Endothelial cell of umbilical vein (primary cell): ENCODE measurements at regions not wholly inside any gene's neighbourhood (a gene's known extent, or its start where the extent isn't known, plus 50 kb on each side); places are given as distances from the start of the nearest gene placed in this dataset.

Experiments
- BruUV-seq: library from RNA; stranded (reverse); fragments of 400-500 nt; replicated peaks from 2 replicates; lab custom pipeline; 2021; lab: Mats Ljungman, UMichigan
- CTCF ChIA-PET: fragments of 300-600, 350-600 bp; sonication (Branson Sonifier 250); formaldehyde crosslinking; loops from one replicate; lab custom pipeline; 2021; ENCODE audit warnings: antibody characterized with exemption, inconsistent platforms; lab: Charles Lee
- POLR2A ChIA-PET: fragments of 300-600, 350-600 bp; sonication (Branson Sonifier 250); formaldehyde crosslinking; loops from one replicate; lab custom pipeline; 2021; ENCODE audit warnings: antibody characterized with exemption, inconsistent platforms; lab: Charles Lee
- DNase-seq: peaks from one replicate; pipeline ENCODE4 v3.0.0-alpha.2; 2011; ENCODE audit warnings: low read depth, low spot score
- FAIRE-seq: peaks from 2 replicates; lab custom pipeline; 2011; peaks lifted over from hg19 to GRCh38; lab: Jason Lieb, UNC
- H2AFZ ChIP-seq: 2 replicates; pipeline ENCODE4 v1.6.0; 2012; ENCODE audit warnings: low read depth, low read length, control low read depth, inconsistent platforms
- H3K27ac ChIP-seq: 2 replicates; pipeline ENCODE4 v1.5.1; 2011; ENCODE audit warnings: low read depth, mild to moderate bottlenecking, control low read depth, low read length, moderate library complexity; ENCODE audit not compliant: insufficient read depth
- H3K27me3 ChIP-seq, 2 experiments: 2 replicates each; pipeline versions ENCODE4 v1.6.0 to v1.6.1; 2011; ENCODE audit warnings: low read length in 2 of 2, mixed read lengths in 1 of 2; ENCODE audit not compliant: control insufficient read depth in 2 of 2, insufficient read depth in 2 of 2
- H3K36me3 ChIP-seq, 2 experiments: 2 replicates in 1 of 2; 3 replicates in 1 of 2; pipeline ENCODE4 v1.5.1; 2011; ENCODE audit warnings: low read length in 2 of 2, mild to moderate bottlenecking in 1 of 2, moderate library complexity in 1 of 2; ENCODE audit not compliant: control insufficient read depth in 2 of 2, insufficient read depth in 2 of 2; ENCODE audit errors: extremely low read depth in 1 of 2
- H3K4me1 ChIP-seq: 3 replicates; pipeline ENCODE4 v1.5.1; 2011; ENCODE audit warnings: mild to moderate bottlenecking, low read length; ENCODE audit not compliant: control insufficient read depth, insufficient read depth; ENCODE audit errors: extremely low read depth
- H3K4me2 ChIP-seq: 2 replicates; pipeline ENCODE4 v1.6.1; 2011; ENCODE audit warnings: low read length, control low read depth, mixed read lengths; ENCODE audit not compliant: insufficient read depth
- H3K4me3 ChIP-seq, 3 experiments: fragments of 200-600 bp in 1 of 3; sonication (generic), shearing (Covaris generic) in 1 of 3; replicated peaks in 1 of 3; 2 replicates each; pipeline ENCODE4 v1.5.1; 2011 to 2016; ENCODE audit warnings: control low read depth in 3 of 3, low read length in 3 of 3, mild to moderate bottlenecking in 2 of 3, inconsistent platforms in 1 of 3, low read depth in 1 of 3, moderate library complexity in 1 of 3; ENCODE audit not compliant: insufficient read depth in 1 of 3
- H3K79me2 ChIP-seq: 2 replicates; pipeline ENCODE4 v1.6.0; 2012; ENCODE audit warnings: low read length, inconsistent platforms; ENCODE audit not compliant: control insufficient read depth, insufficient read depth
- H3K9ac ChIP-seq: replicated peaks from 2 replicates; pipeline ENCODE3; 2011; ENCODE audit warnings: low read length, control low read depth; ENCODE audit not compliant: insufficient read depth; ENCODE audit errors: extremely low read depth
- H3K9me1 ChIP-seq: replicated peaks from 3 replicates; pipeline ENCODE4 v1.6.0; 2011; ENCODE audit warnings: mild to moderate bottlenecking, low read length; ENCODE audit not compliant: control insufficient read depth, insufficient read depth; ENCODE audit errors: extremely low read depth
- H3K9me3 ChIP-seq: replicated peaks from 2 replicates; pipeline ENCODE4 v1.5.1; 2012; ENCODE audit warnings: low read length, inconsistent platforms; ENCODE audit not compliant: control insufficient read depth, insufficient read depth
- H4K20me1 ChIP-seq: replicated peaks from 2 replicates; pipeline ENCODE3; 2011; ENCODE audit warnings: mild to moderate bottlenecking, low read length; ENCODE audit not compliant: control insufficient read depth, insufficient read depth; ENCODE audit errors: extremely low read depth
- CTCF ChIP-seq, 2 donors: IDR thresholded peaks; 1 replicate in 1 of 2; 2 replicates in 1 of 2; pipeline ENCODE4 v1.5.1; 2011; ENCODE audit warnings: low read length in 2 of 2, mild to moderate bottlenecking in 2 of 2, moderate library complexity in 2 of 2, control low read depth in 1 of 2, inconsistent platforms in 1 of 2, low read depth in 1 of 2; ENCODE audit not compliant: insufficient read depth in 1 of 2; ENCODE audit errors: extremely low read depth in 1 of 2
- EZH2 ChIP-seq: IDR thresholded peaks from 2 replicates; pipeline ENCODE4 v1.6.1; 2012; ENCODE audit warnings: borderline replicate concordance, low read depth, mild to moderate bottlenecking, moderate library complexity, low read length, inconsistent platforms; ENCODE audit not compliant: severe bottlenecking
- FOS ChIP-seq: IDR thresholded peaks from 2 replicates; pipeline ENCODE4 v1.6.1; 2011; ENCODE audit warnings: mild to moderate bottlenecking, low read length, moderate library complexity, borderline replicate concordance; ENCODE audit not compliant: insufficient read depth
- GATA2 ChIP-seq: IDR thresholded peaks from 2 replicates; pipeline ENCODE4 v1.7.0; 2011; ENCODE audit warnings: low read depth, mild to moderate bottlenecking, moderate library complexity, mixed read lengths, low read length; ENCODE audit not compliant: insufficient read length, insufficient read depth
- JUN ChIP-seq: IDR thresholded peaks from 2 replicates; pipeline ENCODE4 v1.6.1; 2011; ENCODE audit warnings: borderline replicate concordance, low read depth; ENCODE audit not compliant: insufficient read length, insufficient read depth
- MAX ChIP-seq: IDR thresholded peaks from 2 replicates; pipeline ENCODE4 v1.6.1; 2011; ENCODE audit not compliant: insufficient read depth, insufficient read length
- MYC ChIP-seq: IDR thresholded peaks from one replicate; pipeline ENCODE4 v1.6.1; 2011; ENCODE audit warnings: mild to moderate bottlenecking, low read depth, low read length
- POLR2A ChIP-seq: IDR thresholded peaks from 2 replicates; pipeline ENCODE4 v1.6.1; 2012; ENCODE audit warnings: low read depth, mild to moderate bottlenecking, control low read depth, low read length
- POLR2AphosphoS5 ChIP-seq: IDR thresholded peaks from 2 replicates; pipeline ENCODE4 v1.6.1; 2012; ENCODE audit warnings: low read depth, mild to moderate bottlenecking, control low read depth, low read length, moderate library complexity; ENCODE audit not compliant: insufficient read depth
- dilution Hi-C: fragments of 300-500 bp; cut with MboI; formaldehyde crosslinking; loops from one replicate; pipeline ENCODE4 v1.15.0; 2019; ENCODE audit warnings: low sequenced_read_pairs; ENCODE audit not compliant: extremely low pct_ligation_motif_present
- intact Hi-C: fragments of 100-400 bp; cut with micrococcal nuclease; formaldehyde crosslinking; loops from one replicate; pipeline ENCODE4 v1.10.0; 2022

DNA sequence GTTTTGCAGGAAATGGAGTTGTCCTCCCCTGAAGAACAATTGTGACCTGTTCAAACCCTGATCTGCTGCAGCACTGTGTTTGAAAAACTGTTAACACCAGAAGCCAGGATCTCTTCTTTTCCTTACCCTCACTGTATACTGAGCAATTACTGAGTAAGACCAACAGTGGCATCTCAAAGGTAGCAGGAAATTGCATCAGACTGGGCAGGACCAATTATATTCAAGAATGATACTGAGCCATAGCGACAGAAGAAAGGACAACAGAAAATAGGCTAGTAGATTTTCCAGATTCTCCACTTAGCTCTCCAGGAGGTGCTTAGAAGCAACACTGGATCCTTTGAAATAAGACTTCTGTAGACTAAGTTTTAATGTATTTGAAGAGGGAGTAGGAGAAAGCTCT lies 57.4 kb upstream of the INHBA start:
- H3K27ac ChIP-seq, result no peak overlapping the region
- H3K27me3 ChIP-seq, result no peaks in the 10 kb centered on the region
- H3K9me1 ChIP-seq, result no peaks in the 10 kb centered on the region
- no peak for FAIRE-seq
- H3K36me3 ChIP-seq, result no peaks in the 10 kb centered on the region
- H3K9me3 ChIP-seq, result no peaks in the 10 kb centered on the region
- no peaks in the 10 kb centered on the region for H3K79me2 ChIP-seq
- intact Hi-C loops (no loop called here), dilution Hi-C loops (no loop called here)
- no peak overlapping the region for H3K4me3 ChIP-seq
- POLR2A ChIA-PET, result no interaction called here
- no peak overlapping the region for H2AFZ ChIP-seq
- no peak overlapping the region for H3K9ac ChIP-seq
- H3K4me2 ChIP-seq, result no peak overlapping the region
- no peaks in the 10 kb centered on the region for H3K4me1 ChIP-seq
- BruUV-seq, result no TSS peak
- no peak for TF ChIP-seq JUN
- TF ChIP-seq EZH2, result no peak
- TF ChIP-seq MAX, result no peak
- TF ChIP-seq POLR2A, result no peak
- no peak for TF ChIP-seq POLR2AphosphoS5
- no peak for TF ChIP-seq GATA2
- H4K20me1 ChIP-seq, result no peaks in the 10 kb centered on the region
- CTCF ChIA-PET, result no interaction called here
- DNase-seq, result no peak

DNA sequence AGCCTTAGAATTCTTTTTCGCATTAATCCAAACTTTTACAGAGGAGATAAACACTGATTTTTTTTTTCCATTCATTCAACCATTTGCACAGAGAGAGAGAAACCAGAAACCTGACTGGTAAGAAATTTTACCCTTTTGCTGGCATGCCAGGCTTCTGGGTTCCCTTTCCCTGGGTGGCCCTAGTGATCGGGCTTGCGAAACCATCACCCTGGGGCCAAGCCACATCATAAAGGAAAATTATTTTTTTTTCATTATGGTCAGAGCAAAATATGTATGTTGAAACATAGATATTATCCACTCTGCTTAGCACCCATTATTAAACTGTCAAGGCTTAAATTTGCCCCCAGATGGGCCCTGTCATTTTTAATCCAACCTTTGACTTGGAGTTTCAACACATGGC lies 55.4 kb upstream of the INHBA start:
- intact Hi-C loops (no loop called here), dilution Hi-C loops (no loop called here)
- Histone ChIP-seq H2AFZ (no peak overlapping the region), H3K4me3 (no peak overlapping the region), H3K9me1 (no peaks in the 10 kb centered on the region), H3K4me1 (no peaks in the 10 kb centered on the region), H3K79me2 (no peaks in the 10 kb centered on the region), H3K27ac (no peak overlapping the region), H3K9ac (no peak overlapping the region), H3K9me3 (no peaks in the 10 kb centered on the region), H4K20me1 (no peaks in the 10 kb centered on the region), H3K27me3 (no peaks in the 10 kb centered on the region), H3K36me3 (no peaks in the 10 kb centered on the region), H3K4me2 (no peak overlapping the region)
- BruUV-seq, result no TSS peak
- TF ChIP-seq POLR2A (no peak), POLR2AphosphoS5 (no peak), JUN (no peak), FOS (no peak), CTCF (IDR thresholded peaks at IDR 0.05; ENCODE audit: extremely low read depth in 1 of 2, insufficient read depth in 1 of 2, low read depth in 1 of 2, low read length in 2 of 2) (no peak), MAX (no peak), MYC (no peak), EZH2 (no peak), GATA2 (no peak)
- FAIRE-seq, result no peak
- CTCF ChIA-PET, result no interaction called here
- POLR2A ChIA-PET, result no interaction called here
- DNase-seq, result no peak
